HG03457 (cell line): ENCODE measurements at regions not wholly inside any gene's neighbourhood (a gene's known extent, or its start where the extent isn't known, plus 50 kb on each side); places are given as distances from the start of the nearest gene placed in this dataset.

Experiments used
- ATAC-seq: cut with Tn5 transposase; IDR thresholded peaks from one replicate; pipeline ENCODE4 v1.9.1; 2021; ENCODE audit warnings: moderate number of reproducible peaks; ENCODE audit not compliant: unreplicated experiment

GRCh38 chr11:115767047-115767802 is 263.0 kb upstream of the CADM1 start:
- no peak for ATAC-seq

- no peak for ATAC-seq
These were observed 262.3 kb upstream of the CADM1 start for GRCh38 chr11:115766561-115766960.

DNA sequence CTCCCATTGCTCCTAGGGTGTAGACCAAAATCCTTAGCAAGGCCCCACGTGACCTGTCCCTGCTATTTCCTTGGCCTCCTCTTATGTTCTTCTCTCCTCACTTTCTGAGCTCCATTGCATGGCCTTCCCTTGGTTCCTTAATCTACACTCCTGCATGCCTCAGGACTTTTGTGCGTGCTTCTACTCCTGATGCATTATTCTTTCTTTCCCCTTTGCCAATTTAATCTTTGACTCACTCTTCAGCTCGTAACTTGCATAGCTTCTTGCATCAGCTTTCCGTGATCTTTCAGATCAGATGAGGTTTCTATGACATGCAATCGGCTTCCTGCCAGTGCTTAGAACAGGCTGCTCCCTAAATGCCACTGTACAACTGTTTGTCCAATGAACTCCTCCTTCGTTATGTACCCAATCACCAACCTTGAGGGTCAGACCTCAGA is 261.6 kb upstream of the CADM1 start:
- no peak for ATAC-seq

DNA sequence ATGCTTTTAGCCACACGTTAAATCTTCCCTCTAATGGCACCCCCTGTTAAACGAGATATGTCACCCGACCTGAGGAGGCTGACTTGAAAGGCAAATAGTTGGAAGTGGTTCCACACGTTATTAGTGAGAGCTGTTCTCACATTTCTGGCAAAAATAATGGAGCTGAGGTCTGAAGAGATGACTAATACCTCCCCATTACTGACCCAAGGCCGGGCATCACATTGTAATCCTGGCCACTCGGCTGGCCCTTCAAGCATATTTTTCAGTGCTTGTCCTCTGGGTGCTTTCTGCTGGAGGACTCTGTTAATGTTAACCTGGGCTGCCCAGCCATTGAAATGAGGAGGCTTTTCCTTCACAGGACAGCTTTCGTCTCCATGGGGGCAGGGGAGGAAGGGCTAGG is 260.0 kb upstream of the CADM1 start:
- no peak for ATAC-seq

DNA sequence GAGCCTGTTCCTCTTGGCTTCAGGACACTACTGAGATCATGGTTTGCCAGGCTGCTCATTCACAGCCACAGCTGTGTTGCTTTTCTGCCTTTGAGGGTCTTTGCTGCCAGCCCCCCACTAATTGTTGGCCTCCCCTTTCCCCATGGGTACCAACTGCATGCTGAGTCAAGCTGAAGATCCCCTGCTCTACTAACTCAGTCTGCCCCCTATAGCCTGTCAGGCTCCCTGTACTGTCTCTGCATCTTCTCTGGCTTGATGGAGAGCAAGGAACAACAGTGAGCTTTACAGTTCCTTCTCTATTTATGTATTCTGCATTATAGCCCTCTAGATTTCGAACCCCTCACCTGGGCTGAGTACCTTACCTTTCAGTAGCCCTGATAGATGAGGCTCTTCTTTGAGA is 257.6 kb upstream of the CADM1 start:
- ATAC-seq = no peak

GRCh38 chr11:115761348-115761747 is 257.1 kb upstream of the CADM1 start:
- ATAC-seq = no peak

GRCh38 chr11:115760461-115761320 is 256.5 kb upstream of the CADM1 start:
- ATAC-seq = no peak

- ATAC-seq = no peak
These were observed 255.6 kb upstream of the CADM1 start for GRCh38 chr11:115759622-115760460.

DNA sequence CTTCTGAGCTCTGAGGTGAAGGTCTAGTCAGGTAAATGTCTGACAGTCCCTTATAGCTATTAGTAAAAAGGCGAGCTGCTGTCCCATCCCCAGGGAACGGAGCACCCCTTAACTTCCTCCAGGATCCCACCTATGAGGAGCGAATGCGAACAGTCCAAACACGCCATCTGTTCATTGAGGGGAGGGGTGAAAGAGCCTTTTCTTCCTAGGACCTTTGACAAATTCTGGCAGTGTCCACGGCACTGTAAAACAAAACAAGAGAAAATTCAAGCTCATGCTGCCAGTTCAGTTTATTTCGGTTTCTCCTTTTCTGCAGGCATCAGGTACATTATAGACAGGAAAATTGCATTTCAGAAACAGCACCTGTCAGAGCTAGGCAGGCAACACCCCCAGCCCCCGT is 253.8 kb upstream of the CADM1 start:
- ATAC-seq = no peak

GRCh38 chr11:115751243-115752015 is 247.2 kb upstream of the CADM1 start:
- ATAC-seq = no peak

DNA sequence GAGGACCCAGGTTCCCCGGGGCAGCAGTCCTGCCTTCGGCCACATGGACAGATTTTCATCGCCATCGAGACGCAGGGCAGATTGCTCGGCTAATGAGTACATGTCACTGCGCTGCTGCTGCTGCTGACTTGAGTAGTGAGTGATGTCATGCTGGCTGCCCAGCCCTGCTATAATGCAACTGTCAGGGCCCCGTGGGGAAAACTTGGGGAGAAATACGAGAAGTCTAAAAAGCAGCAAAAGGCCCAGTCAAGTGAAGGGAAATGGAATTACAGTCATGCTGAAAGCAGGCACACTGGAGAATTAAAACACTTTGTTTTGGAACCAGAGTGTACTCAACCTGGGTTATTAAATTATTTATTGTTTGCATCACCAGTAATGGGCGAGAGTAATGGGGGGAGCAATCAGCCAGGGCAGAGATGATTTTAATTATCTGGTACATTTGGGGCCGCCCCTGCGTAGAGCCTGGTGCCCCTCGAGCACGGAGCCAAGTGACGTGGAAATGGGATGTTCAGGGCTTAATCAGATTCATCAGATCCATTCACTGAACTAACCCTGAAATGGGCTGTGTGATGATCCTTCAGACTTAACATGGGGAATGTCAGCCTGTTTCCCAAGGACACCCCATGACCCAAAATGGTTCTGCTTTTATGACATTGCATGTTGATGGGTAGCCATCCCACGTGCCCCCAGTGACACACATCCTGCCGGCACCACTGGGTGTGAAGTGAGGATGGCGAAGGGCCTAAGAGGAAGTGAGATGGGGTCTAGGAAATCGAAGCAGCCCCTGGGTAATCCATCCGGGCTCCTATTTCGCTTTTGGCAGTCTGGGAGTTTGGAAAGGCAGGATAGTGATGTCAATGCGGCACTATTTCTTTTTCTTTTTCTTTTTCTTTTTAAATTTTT is 241.6 kb upstream of the CADM1 start:
- no peak for ATAC-seq

- ATAC-seq = no peak
These were observed 240.9 kb upstream of the CADM1 start for GRCh38 chr11:115745066-115745465.

DNA sequence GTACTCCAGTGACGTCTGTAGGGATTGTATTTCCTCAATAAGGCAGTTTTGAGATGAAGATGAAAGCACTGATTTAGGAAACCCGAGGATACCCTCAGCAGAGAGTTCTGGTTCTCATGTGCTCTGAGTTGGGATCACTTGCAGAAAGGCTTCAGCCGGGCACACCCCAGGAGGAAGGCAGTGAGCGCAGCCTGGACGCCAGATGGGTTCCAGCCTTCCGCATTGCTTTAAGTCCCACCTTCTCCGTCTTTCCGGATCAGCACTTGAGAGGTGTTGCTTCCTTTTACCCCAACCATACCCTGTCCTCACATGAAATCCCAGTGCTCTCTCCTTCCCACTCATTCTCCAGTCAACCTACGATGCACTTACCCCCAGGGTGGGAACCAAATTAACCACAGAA is 239.5 kb upstream of the CADM1 start:
- no peak for ATAC-seq

GRCh38 chr11:115741376-115742107 is 237.3 kb upstream of the CADM1 start:
- ATAC-seq = no peak

DNA sequence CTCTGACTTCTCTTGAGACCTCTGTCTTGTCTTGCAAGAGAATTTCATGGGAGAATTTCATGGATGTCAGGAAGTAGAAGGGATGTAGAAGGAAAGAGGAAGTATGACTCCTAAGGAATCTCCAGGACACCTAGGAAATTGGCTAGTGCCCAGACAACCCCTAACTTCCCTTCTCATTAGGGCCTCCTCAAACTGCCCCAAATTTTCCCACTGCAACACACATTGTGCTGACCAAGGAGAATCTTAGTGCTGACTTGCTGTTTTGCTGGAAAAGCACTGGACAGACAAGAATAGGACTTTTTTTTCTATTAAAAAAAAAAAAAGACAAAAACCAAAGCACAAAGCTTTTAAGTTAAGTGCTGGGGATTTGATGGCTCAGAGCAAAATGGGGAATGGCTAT is 236.1 kb upstream of the CADM1 start:
- ATAC-seq = no peak

- ATAC-seq = no peak
These were observed 235.7 kb upstream of the CADM1 start for GRCh38 chr11:115739878-115740277.

- no peak for ATAC-seq
These were observed 234.9 kb upstream of the CADM1 start for GRCh38 chr11:115739146-115739545.

DNA sequence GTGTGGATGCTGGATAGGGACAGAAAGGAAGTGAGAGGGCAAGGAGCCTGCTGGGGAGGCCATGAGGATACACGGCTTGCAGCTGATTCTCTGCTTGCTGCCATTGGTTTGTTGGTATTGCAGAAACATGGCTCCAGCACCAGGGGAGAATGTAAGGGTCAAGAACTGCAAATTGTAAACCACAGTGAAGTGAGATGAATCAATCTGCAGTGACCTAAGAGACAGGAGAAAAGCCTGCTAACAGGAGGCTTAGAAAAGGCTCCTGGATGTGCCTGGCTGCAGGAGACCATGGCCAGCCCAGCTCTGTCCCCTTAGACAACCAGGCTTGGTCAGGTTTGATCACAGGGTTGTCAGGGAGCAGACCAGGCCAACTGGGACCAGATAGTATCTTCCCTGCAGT is 233.7 kb upstream of the CADM1 start:
- ATAC-seq = no peak

DNA sequence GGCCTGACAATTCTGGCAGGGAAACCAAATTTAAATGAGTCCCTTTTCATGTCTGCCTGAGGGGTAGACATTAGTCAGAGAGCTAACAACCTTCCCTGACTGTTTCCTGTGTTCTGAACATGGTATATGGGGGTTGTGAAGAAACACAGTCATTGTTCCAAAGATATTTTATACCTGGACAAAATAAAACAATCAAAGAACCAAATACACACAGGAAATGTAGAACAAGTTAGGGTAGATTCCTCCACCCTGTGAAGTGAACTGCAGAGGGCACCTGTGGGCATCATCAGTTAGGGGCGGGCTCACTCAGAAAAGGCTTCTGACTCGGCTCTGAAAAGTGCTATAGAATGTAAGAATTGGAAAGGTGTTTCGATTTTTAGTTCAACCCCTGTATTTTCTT is 231.9 kb upstream of the CADM1 start:
- no peak for ATAC-seq
